NAMALWA (cell line): ENCODE measurements at regions not wholly inside any gene's neighbourhood (a gene's known extent, or its start where the extent isn't known, plus 50 kb on each side); places are given as distances from the start of the nearest gene placed in this dataset.

Source experiments
- DNase-seq: peaks from one replicate; pipeline ENCODE4 v3.0.0-alpha.2; 2015; ENCODE audit warnings: low spot score

GRCh38 chr6:169964486-169965180 is 213.2 kb downstream of the ERMARD start:
- no peak for DNase-seq

GRCh38 chr6:169963581-169964297 is 212.3 kb downstream of the ERMARD start:
- no peak for DNase-seq

- no peak for DNase-seq
Measured at GRCh38 chr6:169962604-169963469, 211.4 kb downstream of the ERMARD start.

- DNase-seq, result no peak
Measured at GRCh38 chr6:169961772-169962561, 210.5 kb downstream of the ERMARD start.

GRCh38 chr6:169960886-169961611 is 209.6 kb downstream of the ERMARD start:
- no peak for DNase-seq

GRCh38 chr6:169960521-169960885 is 209.1 kb downstream of the ERMARD start:
- DNase-seq, result no peak

GRCh38 chr6:169960003-169960344 is 208.6 kb downstream of the ERMARD start:
- no peak for DNase-seq

GRCh38 chr6:169959136-169960002 is 207.9 kb downstream of the ERMARD start:
- no peak for DNase-seq

GRCh38 chr6:169958510-169958909 is 207.1 kb downstream of the ERMARD start:
- DNase-seq, result no peak

GRCh38 chr6:169957351-169957963 is 206.0 kb downstream of the ERMARD start:
- DNase-seq, result no peak

GRCh38 chr6:169956580-169956979 is 205.2 kb downstream of the ERMARD start:
- DNase-seq, result no peak

GRCh38 chr6:169955731-169956437 is 204.5 kb downstream of the ERMARD start:
- DNase-seq, result no peak

- DNase-seq, result no peak
Measured at GRCh38 chr6:169954977-169955376, 203.6 kb downstream of the ERMARD start.

GRCh38 chr6:169953686-169954085 is 202.3 kb downstream of the ERMARD start:
- no peak for DNase-seq

- peak; percentile 34 for DNase-seq
Measured at GRCh38 chr6:169950558-169950957, 199.1 kb downstream of the ERMARD start.

- DNase-seq, result peak; percentile 4
Measured at GRCh38 chr6:169949511-169950097, 198.2 kb downstream of the ERMARD start.

- DNase-seq, result no peak
Measured at GRCh38 chr6:169946971-169947370, 195.5 kb downstream of the ERMARD start.

GRCh38 chr6:169945117-169945516 is 193.7 kb downstream of the ERMARD start:
- no peak for DNase-seq

- DNase-seq, result no peak
Measured at GRCh38 chr6:169944415-169944814, 193.0 kb downstream of the ERMARD start.
